H1 (cell line): ENCODE measurements at regions not wholly inside any gene's neighbourhood (a gene's known extent, or its start where the extent isn't known, plus 50 kb on each side); places are given as distances from the start of the nearest gene placed in this dataset.

ENCODE experiments used
- CHD7 ChIP-seq: fragments of 300-600 bp; sonication (generic); IDR thresholded peaks from 2 replicates; pipeline ENCODE4 v1.7.1; 2012; ENCODE audit warnings: low read length, moderate library complexity, mild to moderate bottlenecking, inconsistent platforms; ENCODE audit not compliant: insufficient replicate concordance
- CREB1 ChIP-seq: IDR thresholded peaks from 2 replicates; pipeline ENCODE4 v1.6.1; 2012; ENCODE audit warnings: inconsistent platforms
- TBP ChIP-seq: IDR thresholded peaks from 2 replicates; pipeline ENCODE4 v1.6.1; 2011; ENCODE audit warnings: low read depth, low read length, improper control_type of control experiment

- TF ChIP-seq CHD7 (no peak), TBP (no peak), CREB1 (no peak)
Measured at GRCh38 chr4:79210636-79211049, 115.2 kb downstream of the NAA11 start (continued).
